ENCODE measurements at regions not wholly inside any gene's neighbourhood (a gene's known extent, or its start where the extent isn't known, plus 50 kb on each side); places are given as distances from the start of the nearest gene placed in this dataset.

GRCh38 chrX:121135488-121136207 is 88.2 kb downstream of the GLUD2 start:
- TF ChIP-seq CTCF (IDR thresholded peaks at IDR 0.05) (no peak), POLR2A (IDR thresholded peaks at IDR 0.05) (no peak)

All from testis (tissue), 2 donors.